CD14-positive monocyte (primary cell): ENCODE measurements at regions not wholly inside any gene's neighbourhood (a gene's known extent, or its start where the extent isn't known, plus 50 kb on each side); places are given as distances from the start of the nearest gene placed in this dataset.

ENCODE experiments used
- DNase-seq, 3 donors: peaks; one replicate each; pipeline ENCODE4 v3.0.0-alpha.2; 2011 to 2022
- H2AFZ ChIP-seq: 2 replicates; pipeline ENCODE4 v1.6.0; 2012; ENCODE audit warnings: mild to moderate bottlenecking, low read depth, low read length, inconsistent platforms; ENCODE audit not compliant: insufficient read depth, poor library complexity, severe bottlenecking
- H3K27ac ChIP-seq, 2 donors: 1 replicate in 1 of 2; 2 replicates in 1 of 2; pipeline ENCODE4 v1.5.1; 2012 to 2013; ENCODE audit warnings: low read length in 2 of 2, control low read depth in 1 of 2, inconsistent platforms in 1 of 2, low read depth in 1 of 2, mild to moderate bottlenecking in 1 of 2
- H3K27me3 ChIP-seq, 2 donors: one replicate each; pipeline versions ENCODE4 v1.6.0 to v1.6.1; 2011 to 2013; ENCODE audit warnings: low read length in 2 of 2; ENCODE audit not compliant: control insufficient read depth in 2 of 2, insufficient read depth in 2 of 2
- H3K36me3 ChIP-seq, 2 donors: replicated peaks in 1 of 2; 1 replicate in 1 of 2; 2 replicates in 1 of 2; pipeline versions ENCODE4 v1.5.1 to v1.6.1; 2012 to 2013; ENCODE audit warnings: low read length in 2 of 2, control low read depth in 1 of 2, inconsistent platforms in 1 of 2, mild to moderate bottlenecking in 1 of 2; ENCODE audit not compliant: insufficient read depth in 2 of 2, control insufficient read depth in 1 of 2
- H3K4me1 ChIP-seq, 2 donors: 1 replicate in 1 of 2; 2 replicates in 1 of 2; pipeline versions ENCODE4 v1.5.1 to v1.6.1; 2012 to 2013; ENCODE audit warnings: low read length in 2 of 2, control low read depth in 1 of 2, inconsistent platforms in 1 of 2, mild to moderate bottlenecking in 1 of 2, moderate library complexity in 1 of 2; ENCODE audit not compliant: insufficient read depth in 2 of 2, control insufficient read depth in 1 of 2
- H3K4me2 ChIP-seq: replicated peaks from 2 replicates; pipeline ENCODE3; 2012; ENCODE audit warnings: low read length, moderate library complexity, mild to moderate bottlenecking; ENCODE audit not compliant: poor library complexity, severe bottlenecking; ENCODE audit errors: extremely low read depth
- H3K4me3 ChIP-seq, 3 experiments: fragments of 200-600 bp in 1 of 3; sonication (generic) in 1 of 3; replicated peaks in 1 of 3; 1 replicate in 2 of 3; 2 replicates in 1 of 3; pipeline ENCODE4 v1.5.1; 2011 to 2013; ENCODE audit warnings: low read length in 3 of 3, mild to moderate bottlenecking in 3 of 3, control low read depth in 2 of 3, low read depth in 2 of 3, inconsistent platforms in 1 of 3, moderate library complexity in 1 of 3
- H3K79me2 ChIP-seq: 2 replicates; pipeline ENCODE4 v1.6.0; 2012; ENCODE audit warnings: mild to moderate bottlenecking, control low read depth, inconsistent platforms, low read length, moderate library complexity; ENCODE audit not compliant: insufficient read depth
- H3K9ac ChIP-seq: 2 replicates; pipeline ENCODE4 v1.6.0; 2017; ENCODE audit warnings: low read length, mild to moderate bottlenecking; ENCODE audit not compliant: insufficient read depth, poor library complexity, severe bottlenecking
- H3K9me3 ChIP-seq, 2 donors: replicated peaks in 1 of 2; 1 replicate in 1 of 2; 2 replicates in 1 of 2; pipeline versions ENCODE4 v1.5.1 to v1.6.1; 2012 to 2013; ENCODE audit warnings: low read length in 2 of 2, control low read depth in 1 of 2; ENCODE audit not compliant: control insufficient read depth in 1 of 2, insufficient read depth in 1 of 2
- H4K20me1 ChIP-seq: 2 replicates; pipeline ENCODE4 v1.6.0; 2012; ENCODE audit warnings: mild to moderate bottlenecking, low read length, control low read depth, moderate library complexity; ENCODE audit not compliant: insufficient read depth
- H3K27ac Mint-ChIP-seq, 7 donors: one replicate each; pipeline ENCODE4 v1.8.0; 2020; ENCODE audit warnings: mild to moderate bottlenecking in 7 of 7, mixed read lengths in 7 of 7, moderate library complexity in 6 of 7, inconsistent platforms in 2 of 7
- H3K27me3 Mint-ChIP-seq, 3 donors: one replicate each; pipeline ENCODE4 v1.8.0; 2021 to 2022; ENCODE audit warnings: low read depth in 3 of 3, mild to moderate bottlenecking in 3 of 3, mixed read lengths in 3 of 3, moderate library complexity in 3 of 3, inconsistent platforms in 1 of 3
- H3K36me3 Mint-ChIP-seq, 2 donors: one replicate each; pipeline ENCODE4 v1.8.0; 2020; ENCODE audit warnings: mixed read lengths in 2 of 2, inconsistent platforms in 1 of 2, mild to moderate bottlenecking in 1 of 2
- H3K4me1 Mint-ChIP-seq: one replicate; pipeline ENCODE4 v1.8.0; 2020; ENCODE audit warnings: mild to moderate bottlenecking, mixed read lengths
- H3K4me3 Mint-ChIP-seq, 2 donors: one replicate each; pipeline ENCODE4 v1.8.0; 2020; ENCODE audit warnings: mild to moderate bottlenecking in 2 of 2, mixed read lengths in 2 of 2, moderate library complexity in 1 of 2
- H3K9me3 Mint-ChIP-seq, 7 donors: one replicate each; pipeline ENCODE4 v1.8.0; 2020 to 2022; ENCODE audit warnings: mixed read lengths in 7 of 7, mild to moderate bottlenecking in 6 of 7, moderate library complexity in 6 of 7, inconsistent platforms in 2 of 7
- WGBS: methylation state at CpG from one replicate; pipeline ENCODE4 v1.1.5; 2013; ENCODE audit warnings: missing lambda C conversion rate; ENCODE audit not compliant: insufficient coverage; 5-methylcytosine and 5-hydroxymethylcytosine counted together
- intact Hi-C, 2 donors: fragments of 100-400 bp; cut with micrococcal nuclease; formaldehyde crosslinking; loops; one replicate each; pipeline versions ENCODE4 v1.15.0 to v1.15.1; 2023
- TF ChIP-seq, protein P1 (sequence below): fragments of 200-600 bp; IDR thresholded peaks from one replicate; pipeline ENCODE4 v1.8.0; 2022; ENCODE audit warnings: antibody characterized with exemption, mild to moderate bottlenecking

- peak overlapping the region; percentile 83 to 90 for H3K4me3 Mint-ChIP-seq
- H2AFZ ChIP-seq: peak overlapping the region; percentile 95
- H3K27ac Mint-ChIP-seq: peak overlapping the region; percentile 77 to 88 (median 85)
- peak overlapping the region; percentile 45 to 90 (median 83) for H3K4me3 ChIP-seq
- H3K36me3 ChIP-seq: no peaks in the 10 kb centered on the region
- intact Hi-C loops: no loop called here
- 0% methylated on average over 18 of the region's 23 CpGs for WGBS
- DNase-seq: peak; percentile 53 to 69 (median 56)
- H3K36me3 Mint-ChIP-seq: no peaks in the 10 kb centered on the region
- H3K9me3 ChIP-seq: no peaks in the 10 kb centered on the region
- no peaks in the 10 kb centered on the region for H3K79me2 ChIP-seq
- H3K4me1 ChIP-seq: peaks cover 29 to 35% of the 10 kb centered on the region in 2 donors
- H3K27me3 ChIP-seq: no peaks in the 10 kb centered on the region
- H3K27ac ChIP-seq: peak overlapping the region; percentile 38 to 81
- H3K27me3 Mint-ChIP-seq: peaks cover 0 to 8% (median 5%) of the 10 kb centered on the region in 3 donors
- peaks cover 0 to 4% (median 0%) of the 10 kb centered on the region in 7 donors for H3K9me3 Mint-ChIP-seq
- no peaks in the 10 kb centered on the region for H4K20me1 ChIP-seq
- peaks cover 39% of the 10 kb centered on the region for H3K4me1 Mint-ChIP-seq
- peak overlapping the region; percentile 83 for H3K4me2 ChIP-seq
- TF ChIP-seq, protein P1, sequence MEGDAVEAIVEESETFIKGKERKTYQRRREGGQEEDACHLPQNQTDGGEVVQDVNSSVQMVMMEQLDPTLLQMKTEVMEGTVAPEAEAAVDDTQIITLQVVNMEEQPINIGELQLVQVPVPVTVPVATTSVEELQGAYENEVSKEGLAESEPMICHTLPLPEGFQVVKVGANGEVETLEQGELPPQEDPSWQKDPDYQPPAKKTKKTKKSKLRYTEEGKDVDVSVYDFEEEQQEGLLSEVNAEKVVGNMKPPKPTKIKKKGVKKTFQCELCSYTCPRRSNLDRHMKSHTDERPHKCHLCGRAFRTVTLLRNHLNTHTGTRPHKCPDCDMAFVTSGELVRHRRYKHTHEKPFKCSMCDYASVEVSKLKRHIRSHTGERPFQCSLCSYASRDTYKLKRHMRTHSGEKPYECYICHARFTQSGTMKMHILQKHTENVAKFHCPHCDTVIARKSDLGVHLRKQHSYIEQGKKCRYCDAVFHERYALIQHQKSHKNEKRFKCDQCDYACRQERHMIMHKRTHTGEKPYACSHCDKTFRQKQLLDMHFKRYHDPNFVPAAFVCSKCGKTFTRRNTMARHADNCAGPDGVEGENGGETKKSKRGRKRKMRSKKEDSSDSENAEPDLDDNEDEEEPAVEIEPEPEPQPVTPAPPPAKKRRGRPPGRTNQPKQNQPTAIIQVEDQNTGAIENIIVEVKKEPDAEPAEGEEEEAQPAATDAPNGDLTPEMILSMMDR: no peak
- H3K9ac ChIP-seq: peak overlapping the region; percentile 66
Observed at GRCh38 chr7:3094701-3095445, 51.2 kb upstream of the CARD11 start.

GRCh38 chr7:3097734-3098133 lies 54.1 kb upstream of the CARD11 start:
- intact Hi-C loops: no loop called here
- H3K27ac Mint-ChIP-seq: no peak overlapping the region
- no peak overlapping the region for H3K4me2 ChIP-seq
- H2AFZ ChIP-seq: no peak overlapping the region
- H3K27me3 ChIP-seq: no peaks in the 10 kb centered on the region
- H3K27ac ChIP-seq: no peak overlapping the region
- H3K79me2 ChIP-seq: no peaks in the 10 kb centered on the region
- H3K36me3 Mint-ChIP-seq: no peaks in the 10 kb centered on the region
- peaks cover 20 to 25% of the 10 kb centered on the region in 2 donors for H3K4me1 ChIP-seq
- H4K20me1 ChIP-seq: no peaks in the 10 kb centered on the region
- peaks cover 2 to 10% (median 4%) of the 10 kb centered on the region in 3 donors for H3K27me3 Mint-ChIP-seq
- 90% methylated on average over 1 of the region's 1 CpG for WGBS
- H3K36me3 ChIP-seq: no peaks in the 10 kb centered on the region
- no peak overlapping the region for H3K4me3 ChIP-seq
- no peaks in the 10 kb centered on the region for H3K9me3 ChIP-seq
- H3K4me1 Mint-ChIP-seq: peaks cover 27% of the 10 kb centered on the region
- no peak for DNase-seq
- peaks cover 0 to 6% (median 1%) of the 10 kb centered on the region in 7 donors for H3K9me3 Mint-ChIP-seq
- TF ChIP-seq, protein P1: no peak
- no peak overlapping the region for H3K9ac ChIP-seq
- no peak overlapping the region for H3K4me3 Mint-ChIP-seq
